ENCODE measurements at regions not wholly inside any gene's neighbourhood (a gene's known extent, or its start where the extent isn't known, plus 50 kb on each side); places are given as distances from the start of the nearest gene placed in this dataset.

DNA sequence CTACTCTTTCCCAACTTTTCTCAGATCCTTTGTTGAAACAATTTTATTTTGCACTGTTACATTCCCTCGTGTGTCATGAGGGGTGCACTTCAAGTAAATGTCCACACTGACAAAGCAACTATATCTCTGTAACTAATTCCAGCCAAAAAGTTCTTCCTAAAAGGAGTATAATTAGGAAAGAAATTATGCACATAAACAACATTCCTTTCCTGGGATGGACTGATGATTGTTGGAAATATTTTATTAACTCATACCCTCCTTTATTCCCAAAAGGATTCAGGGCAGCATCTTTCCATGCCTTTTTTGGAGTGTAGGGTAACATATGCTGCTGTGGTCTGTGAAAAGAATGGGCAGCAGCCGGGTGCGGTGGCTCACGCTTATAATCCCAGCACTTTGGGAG lies 426.1 kb upstream of the THBS1 start:
- Histone ChIP-seq H3K27me3 (no peaks in the 10 kb centered on the region), H3K36me3 (no peaks in the 10 kb centered on the region), H3K4me3 (no peak overlapping the region), H3K9me3 (no peaks in the 10 kb centered on the region), H3K27ac (no peak overlapping the region), H3K4me1 (no peaks in the 10 kb centered on the region)
- no peak for DNase-seq (ENCODE audit: extremely low spot score in 2 of 2)
- intact Hi-C loops (cut with DNase I), result no loop called here
- TF ChIP-seq POLR2A (IDR thresholded peaks at IDR 0.05) (no peak), POLR2AphosphoS5 (IDR thresholded peaks at IDR 0.05; ENCODE audit: insufficient read depth in 1 of 2, low read depth in 1 of 2) (no peak)
- TF ChIP-seq, protein P1, sequence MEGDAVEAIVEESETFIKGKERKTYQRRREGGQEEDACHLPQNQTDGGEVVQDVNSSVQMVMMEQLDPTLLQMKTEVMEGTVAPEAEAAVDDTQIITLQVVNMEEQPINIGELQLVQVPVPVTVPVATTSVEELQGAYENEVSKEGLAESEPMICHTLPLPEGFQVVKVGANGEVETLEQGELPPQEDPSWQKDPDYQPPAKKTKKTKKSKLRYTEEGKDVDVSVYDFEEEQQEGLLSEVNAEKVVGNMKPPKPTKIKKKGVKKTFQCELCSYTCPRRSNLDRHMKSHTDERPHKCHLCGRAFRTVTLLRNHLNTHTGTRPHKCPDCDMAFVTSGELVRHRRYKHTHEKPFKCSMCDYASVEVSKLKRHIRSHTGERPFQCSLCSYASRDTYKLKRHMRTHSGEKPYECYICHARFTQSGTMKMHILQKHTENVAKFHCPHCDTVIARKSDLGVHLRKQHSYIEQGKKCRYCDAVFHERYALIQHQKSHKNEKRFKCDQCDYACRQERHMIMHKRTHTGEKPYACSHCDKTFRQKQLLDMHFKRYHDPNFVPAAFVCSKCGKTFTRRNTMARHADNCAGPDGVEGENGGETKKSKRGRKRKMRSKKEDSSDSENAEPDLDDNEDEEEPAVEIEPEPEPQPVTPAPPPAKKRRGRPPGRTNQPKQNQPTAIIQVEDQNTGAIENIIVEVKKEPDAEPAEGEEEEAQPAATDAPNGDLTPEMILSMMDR (IDR thresholded peaks at IDR 0.05), result no peak

DNA sequence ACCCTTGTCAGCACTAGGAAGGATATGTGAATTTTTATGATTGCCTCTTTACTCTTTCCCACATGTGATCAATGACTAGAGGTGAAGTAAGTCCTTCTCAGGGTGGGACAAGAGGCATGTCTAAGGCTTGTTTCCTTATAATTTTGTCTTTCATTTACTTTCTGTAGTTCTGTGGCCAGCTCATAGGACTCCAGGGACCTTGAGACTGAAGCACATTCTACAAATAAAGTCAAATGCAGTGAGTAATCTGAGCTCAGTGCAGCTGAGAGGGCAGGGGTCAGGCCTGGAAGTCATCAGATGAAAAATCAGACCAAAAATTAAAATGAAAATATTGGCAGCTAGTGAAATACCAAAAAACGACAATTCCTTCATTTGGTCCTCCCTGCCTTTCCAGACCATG lies 424.7 kb upstream of the THBS1 start:
- H3K36me3 ChIP-seq, result no peaks in the 10 kb centered on the region
- no peak for DNase-seq (ENCODE audit: extremely low spot score in 2 of 2)
- intact Hi-C loops (cut with DNase I), result no loop called here

DNA sequence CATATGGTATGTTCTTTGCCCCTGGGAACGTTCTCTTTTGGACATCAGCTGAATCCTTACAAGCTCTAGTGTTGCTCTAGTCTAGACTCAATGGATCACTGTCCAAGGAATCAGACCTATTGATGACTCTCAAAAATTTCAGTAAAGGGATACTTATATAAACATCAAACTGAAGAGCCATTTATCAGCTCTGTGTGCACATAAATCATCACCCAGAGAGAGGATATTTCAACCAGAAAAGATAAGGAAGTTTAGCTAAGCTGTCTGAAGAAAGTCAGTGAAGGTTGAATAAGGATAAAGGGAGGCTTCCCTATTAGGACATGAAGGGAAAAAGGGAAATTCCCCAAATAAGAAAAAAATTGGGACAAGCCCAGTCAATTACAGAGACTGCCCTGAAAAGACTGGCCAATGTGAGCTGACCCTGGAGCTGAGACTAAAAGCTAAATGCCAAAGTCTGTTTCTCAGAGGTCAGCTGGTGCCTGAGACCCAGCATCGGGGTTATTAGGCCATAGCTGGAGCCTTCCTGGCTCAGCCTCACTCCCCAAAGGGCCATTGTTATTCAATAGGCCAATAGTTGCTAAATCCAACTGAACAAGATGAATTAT lies 424.1 kb upstream of the THBS1 start:
- intact Hi-C loops (cut with DNase I), result no loop called here
- Histone ChIP-seq H3K36me3 (no peaks in the 10 kb centered on the region), H3K27me3 (no peaks in the 10 kb centered on the region), H3K27ac (peak overlapping the region; percentile 52), H3K4me3 (no peak overlapping the region), H3K4me1 (no peaks in the 10 kb centered on the region), H3K9me3 (no peaks in the 10 kb centered on the region)
- DNase-seq (ENCODE audit: extremely low spot score in 2 of 2), result no peak
- TF ChIP-seq, protein P1 (IDR thresholded peaks at IDR 0.05), result no peak
- TF ChIP-seq POLR2A (IDR thresholded peaks at IDR 0.05) (no peak), POLR2AphosphoS5 (IDR thresholded peaks at IDR 0.05; ENCODE audit: insufficient read depth in 1 of 2, low read depth in 1 of 2) (no peak)

More for the DNA sequence above, 424.7 kb upstream of the THBS1 start:
- H3K4me3 ChIP-seq, result no peak overlapping the region
- H3K9me3 ChIP-seq, result no peaks in the 10 kb centered on the region
- H3K27ac ChIP-seq, result peak overlapping the region; percentile 52
- TF ChIP-seq, protein P1 (IDR thresholded peaks at IDR 0.05), result no peak
- TF ChIP-seq POLR2A (IDR thresholded peaks at IDR 0.05) (no peak), POLR2AphosphoS5 (IDR thresholded peaks at IDR 0.05; ENCODE audit: insufficient read depth in 1 of 2, low read depth in 1 of 2) (no peak)
- no peaks in the 10 kb centered on the region for H3K4me1 ChIP-seq
- H3K27me3 ChIP-seq, result no peaks in the 10 kb centered on the region

DNA sequence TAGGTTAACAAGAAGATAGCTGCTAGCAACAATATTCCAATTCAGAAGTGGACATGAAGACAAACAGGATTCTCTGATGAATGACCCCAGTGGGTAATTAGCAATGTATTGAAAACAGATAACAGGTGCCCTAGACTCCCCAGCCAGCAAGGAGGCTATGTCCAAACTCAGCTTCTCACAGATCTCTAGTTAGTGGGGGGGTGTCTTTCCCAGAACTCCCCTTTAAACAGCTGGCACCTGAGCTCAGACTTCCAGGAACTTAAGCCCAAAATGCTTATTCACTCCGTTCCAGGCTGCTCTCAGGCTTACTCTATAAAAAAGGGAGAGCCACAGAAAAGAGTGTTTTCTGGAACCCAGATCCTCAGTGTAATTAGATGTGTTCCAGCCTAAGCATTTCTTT lies 423.0 kb upstream of the THBS1 start:
- Histone ChIP-seq H3K9me3 (no peaks in the 10 kb centered on the region), H3K4me3 (no peak overlapping the region), H3K27ac (no peak overlapping the region), H3K27me3 (no peaks in the 10 kb centered on the region), H3K4me1 (no peaks in the 10 kb centered on the region), H3K36me3 (no peaks in the 10 kb centered on the region)
- intact Hi-C loops (cut with DNase I), result no loop called here
- TF ChIP-seq POLR2AphosphoS5 (IDR thresholded peaks at IDR 0.05; ENCODE audit: insufficient read depth in 1 of 2, low read depth in 1 of 2), result no peak
- TF ChIP-seq, protein P1 (IDR thresholded peaks at IDR 0.05), result no peak
- no peak for TF ChIP-seq POLR2A (IDR thresholded peaks at IDR 0.05)
- no peak for DNase-seq (ENCODE audit: extremely low spot score in 2 of 2)

DNA sequence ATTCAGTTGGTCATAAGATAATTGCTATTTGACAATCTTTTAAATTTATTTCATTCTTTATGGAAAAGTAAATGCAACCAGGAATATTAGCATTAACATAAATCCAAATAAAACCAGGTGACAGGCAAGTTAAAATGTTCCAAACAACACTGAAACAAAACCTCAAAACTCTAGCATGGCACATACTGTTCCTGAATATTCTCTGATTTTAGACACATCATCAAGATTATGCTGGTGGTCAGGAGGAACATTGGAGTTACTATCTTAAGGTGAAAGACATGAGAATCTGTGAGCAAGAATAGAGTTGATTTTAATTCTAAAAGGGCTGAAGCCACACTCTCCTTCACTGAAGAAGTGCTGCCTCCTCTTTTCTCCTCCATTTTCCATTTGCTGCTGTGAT lies 421.0 kb upstream of the THBS1 start:
- H3K27ac ChIP-seq, result no peak overlapping the region

More for the DNA sequence above, 421.0 kb upstream of the THBS1 start:
- no peak overlapping the region for H3K4me3 ChIP-seq
- H3K27me3 ChIP-seq, result no peaks in the 10 kb centered on the region
- H3K36me3 ChIP-seq, result no peaks in the 10 kb centered on the region
- TF ChIP-seq POLR2A (IDR thresholded peaks at IDR 0.05) (no peak), POLR2AphosphoS5 (IDR thresholded peaks at IDR 0.05; ENCODE audit: insufficient read depth in 1 of 2, low read depth in 1 of 2) (no peak)
- TF ChIP-seq, protein P1 (IDR thresholded peaks at IDR 0.05), result no peak
- intact Hi-C loops (cut with DNase I), result no loop called here
- DNase-seq (ENCODE audit: extremely low spot score in 2 of 2), result no peak
- no peaks in the 10 kb centered on the region for H3K9me3 ChIP-seq
- no peaks in the 10 kb centered on the region for H3K4me1 ChIP-seq

Measured in vagina (tissue), 2 donors.